ENCODE measurements at regions not wholly inside any gene's neighbourhood (a gene's known extent, or its start where the extent isn't known, plus 50 kb on each side); places are given as distances from the start of the nearest gene placed in this dataset.
"Not testable (repeated sequence)": the region's sequence is repeated elsewhere in the genome, so short reads cannot be mapped to it uniquely, and the experiment has no call there.

GRCh38 chr7:68205826-68206225 is 1209.2 kb downstream of the TYW1 start:
- no peak for DNase-seq

GRCh38 chr7:68206946-68207485 is 1210.4 kb downstream of the TYW1 start:
- DNase-seq, result no peak

GRCh38 chr7:68207676-68208075 is 1211.0 kb downstream of the TYW1 start:
- no peak for DNase-seq

- no peak for DNase-seq
Observed at GRCh38 chr7:68209486-68209885, 1212.9 kb downstream of the TYW1 start.

DNA sequence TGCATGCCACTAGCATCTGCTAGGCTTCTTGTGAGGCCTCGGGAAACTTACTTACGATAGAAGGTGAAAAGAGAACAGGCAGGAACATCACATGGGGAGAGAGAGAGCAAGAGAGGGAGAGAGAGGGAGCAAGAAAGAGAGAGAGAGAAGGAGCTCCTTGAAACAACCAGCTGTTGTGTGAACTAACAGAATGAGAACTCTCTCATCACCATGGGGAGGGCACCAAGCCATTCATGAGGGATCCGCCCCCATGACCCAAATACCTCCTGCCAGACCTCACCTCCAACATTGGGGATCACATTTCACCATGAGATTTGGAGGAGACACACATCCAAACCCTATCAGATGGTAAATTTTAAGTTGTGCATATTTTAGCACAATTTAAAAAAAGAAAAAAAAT is 1217.2 kb downstream of the TYW1 start:
- DNase-seq, result no peak

GRCh38 chr7:68216051-68216450 is 1219.4 kb downstream of the TYW1 start:
- DNase-seq, result no peak

DNA sequence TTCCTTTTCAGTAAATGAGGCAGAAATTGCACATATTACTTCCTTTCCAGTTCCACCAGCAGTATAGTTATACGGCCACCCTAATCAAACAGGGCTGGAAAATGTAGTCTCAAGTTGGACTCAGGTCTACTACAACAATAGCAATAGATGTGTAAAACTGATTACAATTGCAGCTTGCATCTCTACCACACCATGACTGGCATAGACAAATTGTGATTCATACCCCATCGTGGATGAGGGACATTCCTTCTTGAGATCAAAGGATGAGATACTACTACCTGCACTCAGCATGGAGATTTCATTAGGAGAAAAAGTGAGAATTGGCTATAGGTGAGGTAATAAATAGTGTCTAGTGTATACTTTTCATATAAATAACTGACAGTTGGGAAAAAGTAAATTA is 1220.8 kb downstream of the TYW1 start:
- no peak for DNase-seq

DNA sequence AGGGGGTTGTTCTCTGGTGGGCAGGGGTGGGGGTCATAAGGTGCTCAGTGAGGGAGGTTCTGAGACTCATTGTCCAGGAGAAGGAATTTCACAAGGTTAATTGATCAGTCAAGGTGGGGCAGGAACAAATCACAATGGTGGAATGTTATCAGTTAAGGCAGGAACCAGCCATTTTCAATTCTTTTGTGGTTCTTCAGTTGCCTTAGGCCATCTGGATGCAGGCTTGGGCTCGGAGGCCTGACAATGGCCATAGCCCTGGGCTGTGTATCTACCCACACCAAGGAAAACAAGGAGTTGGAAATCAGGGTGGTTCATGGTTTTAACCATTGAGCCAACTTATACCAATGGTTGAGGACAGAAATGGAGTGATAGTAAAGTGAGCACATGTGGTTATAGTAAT is 1221.8 kb downstream of the TYW1 start:
- DNase-seq, result no peak

- DNase-seq, result no peak
Observed at GRCh38 chr7:68222311-68222710, 1225.7 kb downstream of the TYW1 start.

- no peak for DNase-seq
Observed at GRCh38 chr7:68224041-68224741, 1227.6 kb downstream of the TYW1 start.

- not testable (repeated sequence) for DNase-seq
Observed at GRCh38 chr7:68231011-68231410, 1234.4 kb downstream of the TYW1 start.

GRCh38 chr7:68235937-68236336 is 1239.3 kb downstream of the TYW1 start:
- no peak for DNase-seq

DNA sequence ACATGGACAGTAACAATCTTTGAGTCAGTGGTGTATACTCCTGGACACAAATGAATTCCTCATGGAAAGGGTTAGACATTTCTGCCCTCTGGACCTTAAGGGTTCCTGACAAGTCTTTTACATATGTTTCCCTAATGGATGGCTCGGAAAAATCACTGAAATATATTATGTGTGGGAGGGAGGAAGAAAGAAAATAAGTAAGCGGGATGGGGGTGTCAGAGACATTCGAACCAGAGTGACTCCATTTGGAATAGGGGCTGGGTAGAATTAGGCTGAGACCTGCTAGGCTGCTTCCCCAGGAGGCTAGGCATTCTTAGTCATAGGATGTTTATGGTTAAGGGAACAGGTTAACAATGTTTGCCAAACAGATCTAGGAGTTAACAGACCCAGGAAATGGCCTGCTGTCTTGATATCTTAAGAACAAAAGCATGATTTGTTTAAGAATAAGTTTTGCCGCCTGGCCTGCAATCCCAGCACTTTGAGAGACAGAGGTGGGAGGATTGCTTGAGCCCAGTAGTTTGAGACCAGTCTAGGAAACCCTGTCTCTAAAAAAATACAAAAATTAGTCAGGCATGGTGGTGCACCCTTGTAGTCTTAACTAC is 1241.7 kb downstream of the TYW1 start:
- DNase-seq, result no peak

DNA sequence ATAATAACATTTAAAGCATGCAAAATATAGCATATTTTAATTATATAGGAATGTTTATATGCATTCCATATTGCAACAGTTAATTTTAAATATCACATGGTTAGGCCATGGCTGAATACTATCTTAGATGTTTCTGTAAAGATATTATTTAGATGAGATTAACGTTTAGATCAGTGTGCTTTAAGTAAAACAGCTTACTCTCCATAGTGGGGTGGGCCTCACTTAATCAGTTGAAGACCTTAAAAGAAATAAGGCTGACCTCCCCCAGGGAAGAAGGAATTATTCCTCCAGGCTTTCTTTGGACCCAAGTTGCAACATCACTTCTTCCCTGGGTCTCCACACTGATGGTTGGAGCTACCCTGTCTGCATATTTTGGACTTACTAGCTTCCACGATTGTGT is 1246.5 kb downstream of the TYW1 start:
- no peak for DNase-seq

- DNase-seq, result no peak
Observed at GRCh38 chr7:68244389-68244788, 1247.8 kb downstream of the TYW1 start.

- no peak for DNase-seq
Observed at GRCh38 chr7:68245688-68246087, 1249.1 kb downstream of the TYW1 start.

DNA sequence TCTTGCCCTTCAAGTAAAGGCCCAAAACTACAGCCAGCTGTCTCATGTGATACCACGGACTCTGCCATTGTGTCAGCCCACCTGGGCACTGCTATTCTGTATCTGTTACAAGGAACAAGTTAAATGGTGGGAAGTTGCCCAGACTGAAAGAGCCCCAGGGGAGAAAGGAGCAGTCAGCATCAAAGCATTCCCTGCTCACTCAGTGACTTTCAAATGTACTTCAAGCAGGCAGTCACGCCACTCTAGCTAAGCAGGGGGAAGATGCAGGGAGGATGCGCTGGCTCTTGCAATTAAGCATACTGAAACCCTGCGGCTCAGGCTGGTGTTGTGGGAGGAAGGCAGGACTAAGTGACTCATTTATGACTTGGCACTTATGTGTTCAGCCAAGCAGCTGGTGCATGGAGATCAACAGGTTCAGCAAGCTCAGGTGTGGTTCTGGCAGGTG is 1249.6 kb downstream of the TYW1 start:
- no peak for DNase-seq

GRCh38 chr7:68247126-68247525 is 1250.5 kb downstream of the TYW1 start:
- no peak for DNase-seq

- DNase-seq, result no peak
Observed at GRCh38 chr7:68247571-68247970, 1250.9 kb downstream of the TYW1 start.

GRCh38 chr7:68248973-68249372 is 1252.3 kb downstream of the TYW1 start:
- DNase-seq, result no peak

GRCh38 chr7:68249611-68250010 is 1253.0 kb downstream of the TYW1 start:
- no peak for DNase-seq

- no peak for DNase-seq
Observed at GRCh38 chr7:68250143-68250542, 1253.5 kb downstream of the TYW1 start.

GRCh38 chr7:68254815-68255214 is 1258.2 kb downstream of the TYW1 start:
- not testable (repeated sequence) for DNase-seq

- DNase-seq, result no peak
Observed at GRCh38 chr7:68256295-68256694, 1259.7 kb downstream of the TYW1 start.

DNA sequence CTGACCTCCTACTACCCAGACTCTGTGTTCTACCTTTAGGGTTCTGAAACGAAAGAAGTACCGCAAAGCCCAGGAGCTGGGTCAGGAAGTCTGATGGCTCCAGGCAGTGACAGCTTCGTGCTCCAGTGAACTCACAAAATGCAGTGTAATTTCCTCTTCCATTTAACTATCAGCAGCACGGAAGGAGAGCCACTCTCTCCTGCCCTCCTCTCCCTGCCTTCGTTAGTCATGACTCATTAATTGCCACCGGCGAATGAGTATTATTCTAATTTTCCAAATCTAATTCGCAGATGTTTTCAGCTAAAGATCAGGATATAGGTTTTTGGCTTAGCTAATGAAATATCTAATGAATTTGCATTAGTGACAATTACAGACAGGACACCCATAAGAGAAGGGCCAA is 1262.0 kb downstream of the TYW1 start:
- DNase-seq, result no peak

Data from cortex of kidney (tissue), 1 donor.